H9 (cell line): ENCODE measurements at regions not wholly inside any gene's neighbourhood (a gene's known extent, or its start where the extent isn't known, plus 50 kb on each side); places are given as distances from the start of the nearest gene placed in this dataset.

ENCODE experiments used
- DNase-seq: peaks from one replicate; pipeline ENCODE4 v3.0.0-alpha.2; 2017
- H2AFZ ChIP-seq: one replicate; pipeline ENCODE4 v1.6.1; 2013; ENCODE audit warnings: mild to moderate bottlenecking, low read length, control low read depth, moderate library complexity
- H2AK5ac ChIP-seq: 2 replicates; pipeline ENCODE4 v1.6.1; 2013; ENCODE audit warnings: low read length, control low read depth, mixed read lengths; ENCODE audit not compliant: insufficient read length
- H2BK120ac ChIP-seq: one replicate; pipeline ENCODE4 v1.6.1; 2013; ENCODE audit warnings: low read depth, mild to moderate bottlenecking, low read length, control low read depth, inconsistent platforms; ENCODE audit not compliant: poor library complexity, severe bottlenecking
- H2BK12ac ChIP-seq: 2 replicates; pipeline ENCODE4 v1.6.1; 2013; ENCODE audit warnings: low read length, control low read depth, mixed read lengths, low read depth; ENCODE audit not compliant: insufficient read length
- H2BK15ac ChIP-seq: 2 replicates; pipeline ENCODE4 v1.6.1; 2013; ENCODE audit warnings: low read depth, low read length, control low read depth
- H2BK20ac ChIP-seq: one replicate; pipeline ENCODE4 v1.6.1; 2013; ENCODE audit warnings: low read depth, mild to moderate bottlenecking, low read length, control low read depth, inconsistent platforms; ENCODE audit not compliant: poor library complexity, severe bottlenecking
- H2BK5ac ChIP-seq: 2 replicates; pipeline ENCODE4 v1.6.1; 2013; ENCODE audit warnings: low read length, control low read depth, mixed read lengths; ENCODE audit not compliant: insufficient read length
- H3K14ac ChIP-seq: 2 replicates; pipeline ENCODE4 v1.6.1; 2013; ENCODE audit warnings: low read length, control low read depth; ENCODE audit not compliant: insufficient read depth
- H3K18ac ChIP-seq: 2 replicates; pipeline ENCODE4 v1.6.1; 2013; ENCODE audit warnings: low read depth, mild to moderate bottlenecking, mixed read lengths, low read length, control low read depth; ENCODE audit not compliant: insufficient read length
- H3K23ac ChIP-seq: 2 replicates; pipeline ENCODE4 v1.6.1; 2013; ENCODE audit warnings: low read length, control low read depth, mixed read lengths, low read depth; ENCODE audit not compliant: insufficient read length
- H3K23me2 ChIP-seq: 2 replicates; pipeline ENCODE4 v1.6.1; 2013; ENCODE audit warnings: low read depth, mild to moderate bottlenecking, mixed read lengths, low read length, control low read depth; ENCODE audit not compliant: insufficient read length, poor library complexity, severe bottlenecking
- H3K27ac ChIP-seq: 2 replicates; pipeline ENCODE4 v1.5.1; 2013; ENCODE audit warnings: low read length, control low read depth, mixed read lengths, low read depth; ENCODE audit not compliant: insufficient read length
- H3K27me3 ChIP-seq: 2 replicates; pipeline ENCODE4 v1.6.1; 2013; ENCODE audit warnings: low read length, control low read depth, inconsistent platforms; ENCODE audit not compliant: insufficient read depth
- H3K4ac ChIP-seq: 2 replicates; pipeline ENCODE4 v1.6.1; 2013; ENCODE audit warnings: low read depth, mild to moderate bottlenecking, control low read depth, inconsistent platforms, low read length, moderate library complexity
- H3K4me1 ChIP-seq: 2 replicates; pipeline ENCODE4 v1.6.1; 2013; ENCODE audit warnings: low read length, control low read depth, inconsistent platforms; ENCODE audit not compliant: insufficient read depth
- H3K4me2 ChIP-seq: 2 replicates; pipeline ENCODE4 v1.6.1; 2013; ENCODE audit warnings: low read length, control low read depth, mixed read lengths; ENCODE audit not compliant: insufficient read length, insufficient read depth
- H3K56ac ChIP-seq: 2 replicates; pipeline ENCODE4 v1.6.1; 2013; ENCODE audit warnings: low read depth, mild to moderate bottlenecking, mixed read lengths, low read length, control low read depth; ENCODE audit not compliant: insufficient read length
- H3K79me1 ChIP-seq: 2 replicates; pipeline ENCODE4 v1.6.1; 2013; ENCODE audit warnings: low read depth, mild to moderate bottlenecking, moderate library complexity, low read length, control low read depth, inconsistent platforms; ENCODE audit not compliant: insufficient read depth, poor library complexity, severe bottlenecking
- H3K79me2 ChIP-seq: 2 replicates; pipeline ENCODE4 v1.6.1; 2013; ENCODE audit warnings: low read length, control low read depth, inconsistent platforms; ENCODE audit not compliant: insufficient read depth
- H3K9ac ChIP-seq: 2 replicates; pipeline ENCODE4 v1.6.1; 2013; ENCODE audit warnings: low read length, control low read depth, mixed read lengths; ENCODE audit not compliant: insufficient read length; ENCODE audit errors: extremely low read depth
- H3K9me3 ChIP-seq: one replicate; pipeline ENCODE4 v1.6.1; 2013; ENCODE audit warnings: low read depth, low read length, inconsistent platforms; ENCODE audit not compliant: control insufficient read depth
- H3T11ph ChIP-seq: one replicate; pipeline ENCODE4 v1.6.1; 2013; ENCODE audit warnings: mild to moderate bottlenecking, low read length, control low read depth, inconsistent platforms
- H4K20me1 ChIP-seq: one replicate; pipeline ENCODE4 v1.6.1; 2013; ENCODE audit not compliant: control insufficient read depth, insufficient read length, insufficient read depth
- H4K5ac ChIP-seq: 2 replicates; pipeline ENCODE4 v1.6.1; 2013; ENCODE audit warnings: low read depth, mild to moderate bottlenecking, mixed read lengths, low read length, control low read depth; ENCODE audit not compliant: insufficient read length
- H4K8ac ChIP-seq: replicated peaks from 2 replicates; pipeline ENCODE4 v1.6.1; 2013; ENCODE audit warnings: low read length, control low read depth, mixed read lengths, low read depth; ENCODE audit not compliant: insufficient read length
- H4K91ac ChIP-seq: 2 replicates; pipeline ENCODE4 v1.6.1; 2013; ENCODE audit warnings: low read depth, mild to moderate bottlenecking, moderate library complexity, mixed read lengths, low read length, control low read depth; ENCODE audit not compliant: insufficient read length
- H3K27ac Mint-ChIP-seq, 3 experiments: 2 replicates in 2 of 3; 3 replicates in 1 of 3; pipeline ENCODE4 v1.8.0; 2020 to 2021; ENCODE audit warnings: mixed read lengths in 3 of 3, mild to moderate bottlenecking in 1 of 3, moderate library complexity in 1 of 3
- H3K27me3 Mint-ChIP-seq: 2 replicates; pipeline ENCODE4 v1.8.0; 2021; ENCODE audit warnings: low read depth, mild to moderate bottlenecking, moderate library complexity, mixed read lengths
- H3K36me3 Mint-ChIP-seq, 3 experiments: 2 replicates in 2 of 3; 3 replicates in 1 of 3; pipeline ENCODE4 v1.8.0; 2020 to 2021; ENCODE audit warnings: low read depth in 3 of 3, mixed read lengths in 3 of 3; ENCODE audit not compliant: insufficient read depth in 1 of 3
- H3K4me1 Mint-ChIP-seq, 2 experiments: 2 replicates each; pipeline ENCODE4 v1.8.0; 2020; ENCODE audit warnings: mixed read lengths in 2 of 2
- H3K4me3 Mint-ChIP-seq, 2 experiments: 2 replicates in 1 of 2; 3 replicates in 1 of 2; pipeline ENCODE4 v1.8.0; 2020 to 2021; ENCODE audit warnings: mild to moderate bottlenecking in 2 of 2, mixed read lengths in 2 of 2, moderate library complexity in 1 of 2
- H3K9me3 Mint-ChIP-seq, 2 experiments: 2 replicates in 1 of 2; 3 replicates in 1 of 2; pipeline ENCODE4 v1.8.0; 2020; ENCODE audit warnings: mild to moderate bottlenecking in 2 of 2, mixed read lengths in 2 of 2, moderate library complexity in 1 of 2
- WGBS: extraction: QIAGEN DNeasy Blood & Tissue Kit; methylation state at CpG from one replicate; pipeline ENCODE4 v1.1.7; 2013; ENCODE audit warnings: missing lambda C conversion rate, low lambda C conversion rate, mixed read lengths; ENCODE audit not compliant: insufficient read length; ENCODE audit errors: extremely low coverage; 5-methylcytosine and 5-hydroxymethylcytosine counted together
- TF ChIP-seq, protein P1 (sequence below): fragments of 200-600 bp; sonication (generic); conservative IDR thresholded peaks from 3 replicates; pipeline ENCODE4 v1.8.0; 2021; ENCODE audit warnings: antibody characterized with exemption, mild to moderate bottlenecking

DNA sequence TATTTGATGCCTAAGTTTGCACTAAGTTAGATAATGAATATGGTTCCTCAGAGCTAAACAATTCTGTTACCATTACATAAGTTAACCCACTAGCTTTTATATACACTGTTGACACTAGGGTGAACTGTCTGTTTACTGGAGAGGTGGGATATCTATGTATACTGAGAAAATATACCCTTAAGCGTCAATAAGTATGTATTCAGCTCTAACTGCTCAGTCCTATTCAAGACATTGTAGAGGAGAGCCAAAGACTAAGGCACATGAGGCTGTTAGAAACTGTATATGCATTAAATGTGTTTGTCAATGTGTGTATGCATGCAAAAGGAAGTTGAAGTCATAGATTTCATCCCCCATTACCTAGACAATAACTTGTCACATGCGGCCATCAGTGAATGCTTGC is 710.0 kb downstream of the TDRD15 start:
- no peaks in the 10 kb centered on the region for H3K4me1 ChIP-seq
- H3K9ac ChIP-seq: no peak overlapping the region
- no peak overlapping the region for H2BK12ac ChIP-seq
- DNase-seq: no peak
- Mint-ChIP-seq H3K4me1 (peaks cover 10 to 14% of the 10 kb centered on the region in 2 experiments), H3K36me3 (no peaks in the 10 kb centered on the region), H3K4me3 (no peak overlapping the region), H3K27ac (no peak overlapping the region), H3K27me3 (no peaks in the 10 kb centered on the region; the same call in 1 of the 2 replicates), H3K9me3 (no peaks in the 10 kb centered on the region)
- H3K56ac ChIP-seq: no peak overlapping the region
- H2BK15ac ChIP-seq: no peak overlapping the region
- no peaks in the 10 kb centered on the region for H3K79me2 ChIP-seq
- TF ChIP-seq, protein P1, sequence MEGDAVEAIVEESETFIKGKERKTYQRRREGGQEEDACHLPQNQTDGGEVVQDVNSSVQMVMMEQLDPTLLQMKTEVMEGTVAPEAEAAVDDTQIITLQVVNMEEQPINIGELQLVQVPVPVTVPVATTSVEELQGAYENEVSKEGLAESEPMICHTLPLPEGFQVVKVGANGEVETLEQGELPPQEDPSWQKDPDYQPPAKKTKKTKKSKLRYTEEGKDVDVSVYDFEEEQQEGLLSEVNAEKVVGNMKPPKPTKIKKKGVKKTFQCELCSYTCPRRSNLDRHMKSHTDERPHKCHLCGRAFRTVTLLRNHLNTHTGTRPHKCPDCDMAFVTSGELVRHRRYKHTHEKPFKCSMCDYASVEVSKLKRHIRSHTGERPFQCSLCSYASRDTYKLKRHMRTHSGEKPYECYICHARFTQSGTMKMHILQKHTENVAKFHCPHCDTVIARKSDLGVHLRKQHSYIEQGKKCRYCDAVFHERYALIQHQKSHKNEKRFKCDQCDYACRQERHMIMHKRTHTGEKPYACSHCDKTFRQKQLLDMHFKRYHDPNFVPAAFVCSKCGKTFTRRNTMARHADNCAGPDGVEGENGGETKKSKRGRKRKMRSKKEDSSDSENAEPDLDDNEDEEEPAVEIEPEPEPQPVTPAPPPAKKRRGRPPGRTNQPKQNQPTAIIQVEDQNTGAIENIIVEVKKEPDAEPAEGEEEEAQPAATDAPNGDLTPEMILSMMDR: no peak
- no peak overlapping the region for H3K27ac ChIP-seq
- H3K4me2 ChIP-seq: no peak overlapping the region
- no peaks in the 10 kb centered on the region for H4K20me1 ChIP-seq
- no peak overlapping the region for H2BK20ac ChIP-seq
- H4K5ac ChIP-seq: no peak overlapping the region
- H3T11ph ChIP-seq: no peak overlapping the region
- H2AFZ ChIP-seq: no peak overlapping the region
- H2AK5ac ChIP-seq: no peak overlapping the region
- no peak overlapping the region for H3K18ac ChIP-seq
- H4K8ac ChIP-seq: no peak overlapping the region
- H2BK120ac ChIP-seq: no peak overlapping the region
- H2BK5ac ChIP-seq: no peak overlapping the region
- no peak overlapping the region for H3K4ac ChIP-seq
- H3K9me3 ChIP-seq: no peaks in the 10 kb centered on the region
- no CpG with 5 or more reads among the region's 2 CpGs for WGBS
- H3K27me3 ChIP-seq: no peaks in the 10 kb centered on the region
- H4K91ac ChIP-seq: no peak overlapping the region
- H3K23me2 ChIP-seq: no peaks in the 10 kb centered on the region
- H3K23ac ChIP-seq: no peak overlapping the region
- no peak overlapping the region for H3K14ac ChIP-seq
- no peaks in the 10 kb centered on the region for H3K79me1 ChIP-seq
